ENCODE measurements at regions not wholly inside any gene's neighbourhood (a gene's known extent, or its start where the extent isn't known, plus 50 kb on each side); places are given as distances from the start of the nearest gene placed in this dataset.

GRCh38 chr9:119917175-119917574 lies 547.9 kb upstream of the BRINP1 start:
- ChIA-PET POLR2A (no interaction called here), CTCF (no interaction called here)
- TF ChIP-seq CTCF (IDR thresholded peaks at IDR 0.05; ENCODE audit: control extremely low read depth, extremely low read depth, low read depth, missing control alignments), result no peak
- DNase-seq (ENCODE audit: extremely low spot score), result no peak

- no peak for DNase-seq (ENCODE audit: extremely low spot score)
- TF ChIP-seq CTCF (IDR thresholded peaks at IDR 0.05; ENCODE audit: control extremely low read depth, extremely low read depth, low read depth, missing control alignments), result no peak
- ChIA-PET POLR2A (no interaction called here), CTCF (no interaction called here)
Observed at GRCh38 chr9:119907056-119907455, 537.8 kb upstream of the BRINP1 start.

GRCh38 chr9:119905724-119906123 lies 536.5 kb upstream of the BRINP1 start:
- no peak for TF ChIP-seq CTCF (IDR thresholded peaks at IDR 0.05; ENCODE audit: control extremely low read depth, extremely low read depth, low read depth, missing control alignments)
- no peak for DNase-seq (ENCODE audit: extremely low spot score)
- ChIA-PET POLR2A (no interaction called here), CTCF (no interaction called here)

GRCh38 chr9:119903851-119904250 lies 534.6 kb upstream of the BRINP1 start:
- ChIA-PET POLR2A (no interaction called here), CTCF (interaction anchor here (1.1 to 1.3 kb wide), 3 partner anchors 9 to 65 kb away, joined by 3 to 5 read pairs (median 3); no protein-coding TSS in a partner anchor)
- TF ChIP-seq CTCF (IDR thresholded peaks at IDR 0.05; ENCODE audit: control extremely low read depth, extremely low read depth, low read depth, missing control alignments), result no peak

GRCh38 chr9:119902611-119903010 lies 533.4 kb upstream of the BRINP1 start:
- no peak for DNase-seq (ENCODE audit: extremely low spot score)
- POLR2A ChIA-PET, result no interaction called here
- no peak for TF ChIP-seq CTCF (IDR thresholded peaks at IDR 0.05; ENCODE audit: control extremely low read depth, extremely low read depth, low read depth, missing control alignments)
- CTCF ChIA-PET, result interaction anchor here (1.1 kb wide), 1 partner anchor 24 kb away, joined by 3 read pairs; no protein-coding TSS in a partner anchor

More at GRCh38 chr9:119903851-119904250, 534.6 kb upstream of the BRINP1 start:
- DNase-seq (ENCODE audit: extremely low spot score), result no peak

- ChIA-PET CTCF (no interaction called here), POLR2A (no interaction called here)
- no peak for DNase-seq (ENCODE audit: extremely low spot score)
- no peak for TF ChIP-seq CTCF (IDR thresholded peaks at IDR 0.05; ENCODE audit: control extremely low read depth, extremely low read depth, low read depth, missing control alignments)
Observed at GRCh38 chr9:119898316-119898715, 529.1 kb upstream of the BRINP1 start.

GRCh38 chr9:119884438-119884837 lies 515.2 kb upstream of the BRINP1 start:
- DNase-seq (ENCODE audit: extremely low spot score), result no peak
- CTCF ChIA-PET, result no interaction called here

More at GRCh38 chr9:119884438-119884837, 515.2 kb upstream of the BRINP1 start:
- TF ChIP-seq CTCF (IDR thresholded peaks at IDR 0.05; ENCODE audit: control extremely low read depth, extremely low read depth, low read depth, missing control alignments), result no peak
- POLR2A ChIA-PET, result no interaction called here
